CD4-positive, CD25-positive, alpha-beta regulatory T cell (primary cell): ENCODE measurements at regions not wholly inside any gene's neighbourhood (a gene's known extent, or its start where the extent isn't known, plus 50 kb on each side); places are given as distances from the start of the nearest gene placed in this dataset.

Experiments used
- ATAC-seq, 2 donors: fragments of 150-1000 bp; cut with Tn5 transposase; one replicate each; pipeline ENCODE4 v1.10.0; 2021; ENCODE audit warnings: low read depth in 2 of 2, moderate number of reproducible peaks in 2 of 2, moderate library complexity in 1 of 2
- DNase-seq, 3 donors: peaks; one replicate each; pipeline versions ENCODE4 v3.0.0 to v3.0.0-alpha.2; 2012 to 2022; ENCODE audit warnings: mixed read lengths in 1 of 3
- H3K27ac ChIP-seq: one replicate; pipeline ENCODE4 v1.7.0; 2013; ENCODE audit warnings: mild to moderate bottlenecking, low read length; ENCODE audit not compliant: insufficient read depth, poor library complexity, severe bottlenecking
- H3K27me3 ChIP-seq: one replicate; pipeline ENCODE4 v1.7.0; 2013; ENCODE audit warnings: low read length; ENCODE audit not compliant: control insufficient read depth, insufficient read depth
- H3K36me3 ChIP-seq: one replicate; pipeline ENCODE4 v1.7.0; 2013; ENCODE audit warnings: mild to moderate bottlenecking, low read length, moderate library complexity; ENCODE audit not compliant: control insufficient read depth, insufficient read depth
- H3K4me1 ChIP-seq: 2 replicates; pipeline ENCODE4 v1.7.0; 2013; ENCODE audit warnings: mild to moderate bottlenecking, low read length; ENCODE audit not compliant: insufficient read depth, control insufficient read depth, poor library complexity, severe bottlenecking
- H3K4me3 ChIP-seq: one replicate; pipeline ENCODE4 v1.7.0; 2013; ENCODE audit warnings: low read depth, mild to moderate bottlenecking, low read length, moderate library complexity
- H3K9me3 ChIP-seq, 2 experiments: 1 replicate in 1 of 2; 2 replicates in 1 of 2; pipeline ENCODE4 v1.7.0; 2013; ENCODE audit warnings: low read length in 2 of 2, mild to moderate bottlenecking in 1 of 2, moderate library complexity in 1 of 2; ENCODE audit not compliant: control insufficient read depth in 2 of 2
- H3K27ac Mint-ChIP-seq, 3 donors: one replicate each; pipeline ENCODE4 v1.8.0; 2020 to 2022; ENCODE audit warnings: mild to moderate bottlenecking in 3 of 3, mixed read lengths in 3 of 3, moderate library complexity in 2 of 3
- H3K27me3 Mint-ChIP-seq: one replicate; pipeline ENCODE4 v1.8.0; 2022; ENCODE audit warnings: mild to moderate bottlenecking, mixed read lengths
- H3K36me3 Mint-ChIP-seq: one replicate; pipeline ENCODE4 v1.8.0; 2020; ENCODE audit warnings: mixed read lengths
- H3K4me1 Mint-ChIP-seq, 4 donors: one replicate each; pipeline ENCODE4 v1.8.0; 2020 to 2022; ENCODE audit warnings: mixed read lengths in 4 of 4, mild to moderate bottlenecking in 1 of 4
- H3K4me3 Mint-ChIP-seq, 4 donors: one replicate each; pipeline ENCODE4 v1.8.0; 2020 to 2022; ENCODE audit warnings: mild to moderate bottlenecking in 4 of 4, mixed read lengths in 4 of 4, moderate library complexity in 3 of 4
- H3K9me3 Mint-ChIP-seq, 7 donors: one replicate each; pipeline ENCODE4 v1.8.0; 2020 to 2022; ENCODE audit warnings: mixed read lengths in 7 of 7, mild to moderate bottlenecking in 3 of 7, moderate library complexity in 2 of 7

GRCh38 chr4:125135652-125136051 lies 179.1 kb upstream of the FAT4 start:
- Mint-ChIP-seq H3K36me3 (no peaks in the 10 kb centered on the region), H3K4me1 (no peaks in the 10 kb centered on the region), H3K4me3 (no peak overlapping the region), H3K27me3 (no peaks in the 10 kb centered on the region), H3K9me3 (peaks cover 0 to 8% (median 2%) of the 10 kb centered on the region in 7 donors), H3K27ac (no peak overlapping the region)
- H3K9me3 ChIP-seq: no peaks in the 10 kb centered on the region
- ATAC-seq (no peak), DNase-seq (no peak)
- H3K4me1 ChIP-seq: no peaks in the 10 kb centered on the region
- H3K27me3 ChIP-seq: no peaks in the 10 kb centered on the region
- no peak overlapping the region for H3K27ac ChIP-seq
- H3K4me3 ChIP-seq: no peak overlapping the region
- H3K36me3 ChIP-seq: no peaks in the 10 kb centered on the region

- Histone ChIP-seq H3K27ac (no peak overlapping the region), H3K9me3 (no peaks in the 10 kb centered on the region), H3K27me3 (no peaks in the 10 kb centered on the region), H3K4me1 (no peaks in the 10 kb centered on the region), H3K4me3 (no peak overlapping the region), H3K36me3 (no peaks in the 10 kb centered on the region)
- Mint-ChIP-seq H3K9me3 (peaks cover 0 to 8% (median 2%) of the 10 kb centered on the region in 7 donors), H3K4me3 (no peak overlapping the region), H3K36me3 (no peaks in the 10 kb centered on the region), H3K4me1 (no peaks in the 10 kb centered on the region), H3K27me3 (no peaks in the 10 kb centered on the region), H3K27ac (no peak overlapping the region)
- DNase-seq (no peak), ATAC-seq (no peak)
Observed at GRCh38 chr4:125132729-125133128, 182.0 kb upstream of the FAT4 start.

- no peak overlapping the region for H3K4me3 Mint-ChIP-seq
- Histone ChIP-seq H3K4me1 (no peaks in the 10 kb centered on the region), H3K9me3 (no peaks in the 10 kb centered on the region), H3K27ac (no peak overlapping the region), H3K27me3 (no peaks in the 10 kb centered on the region), H3K4me3 (no peak overlapping the region), H3K36me3 (no peaks in the 10 kb centered on the region)
- H3K9me3 Mint-ChIP-seq: peaks cover 0 to 8% (median 2%) of the 10 kb centered on the region in 7 donors
- H3K27ac Mint-ChIP-seq: no peak overlapping the region
- ATAC-seq (no peak), DNase-seq (no peak)
- H3K27me3 Mint-ChIP-seq: no peaks in the 10 kb centered on the region
- no peaks in the 10 kb centered on the region for H3K4me1 Mint-ChIP-seq
- H3K36me3 Mint-ChIP-seq: no peaks in the 10 kb centered on the region
Observed at GRCh38 chr4:125131891-125132680, 182.7 kb upstream of the FAT4 start.

- no peaks in the 10 kb centered on the region for H3K36me3 Mint-ChIP-seq
- no peaks in the 10 kb centered on the region for H3K9me3 ChIP-seq
- no peaks in the 10 kb centered on the region for H3K36me3 ChIP-seq
- H3K27me3 ChIP-seq: no peaks in the 10 kb centered on the region
- H3K27ac Mint-ChIP-seq: no peak overlapping the region
- no peaks in the 10 kb centered on the region for H3K27me3 Mint-ChIP-seq
- H3K4me3 Mint-ChIP-seq: no peak overlapping the region
- H3K9me3 Mint-ChIP-seq: peaks cover 2 to 10% (median 4%) of the 10 kb centered on the region in 7 donors
- no peak overlapping the region for H3K27ac ChIP-seq
- no peak for ATAC-seq
- no peaks in the 10 kb centered on the region for H3K4me1 ChIP-seq
- no peak overlapping the region for H3K4me3 ChIP-seq
- no peaks in the 10 kb centered on the region for H3K4me1 Mint-ChIP-seq
- DNase-seq: no peak
Observed at GRCh38 chr4:125125276-125125675, 189.5 kb upstream of the FAT4 start.

DNA sequence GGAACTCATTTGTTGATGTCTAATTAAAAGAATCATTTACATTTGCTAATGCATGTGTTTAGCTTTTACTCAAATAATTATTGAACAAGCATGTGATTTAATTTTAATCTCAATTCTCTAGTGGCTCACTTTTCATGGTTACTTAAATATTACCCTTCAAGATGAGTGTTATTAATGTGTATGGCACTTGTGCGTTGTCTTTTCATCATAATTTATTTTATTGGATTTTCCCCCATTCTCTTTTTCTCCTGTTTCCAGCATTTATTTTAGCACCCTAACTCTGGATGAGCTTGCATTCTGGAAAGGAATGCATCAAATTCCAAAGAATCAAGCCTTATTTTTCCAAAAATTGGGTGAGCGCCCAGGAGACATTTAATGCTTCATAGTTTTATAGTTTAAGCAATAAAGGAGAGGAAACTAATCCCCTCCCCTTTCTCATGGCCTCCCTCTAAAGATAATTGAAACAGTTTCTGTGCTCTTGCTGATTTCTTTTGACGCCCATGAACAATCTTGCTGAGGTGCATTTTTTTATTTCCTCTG lies 191.1 kb upstream of the FAT4 start:
- Mint-ChIP-seq H3K4me1 (no peaks in the 10 kb centered on the region), H3K27ac (no peak overlapping the region), H3K36me3 (no peaks in the 10 kb centered on the region), H3K27me3 (no peaks in the 10 kb centered on the region), H3K9me3 (peaks cover 2 to 10% (median 4%) of the 10 kb centered on the region in 7 donors), H3K4me3 (no peak overlapping the region)
- no peak overlapping the region for H3K27ac ChIP-seq
- H3K36me3 ChIP-seq: no peaks in the 10 kb centered on the region
- ATAC-seq (no peak), DNase-seq (no peak)
- H3K27me3 ChIP-seq: no peaks in the 10 kb centered on the region
- H3K4me1 ChIP-seq: no peaks in the 10 kb centered on the region
- H3K4me3 ChIP-seq: no peak overlapping the region
- H3K9me3 ChIP-seq: no peaks in the 10 kb centered on the region

- Histone ChIP-seq H3K4me1 (no peaks in the 10 kb centered on the region), H3K27me3 (no peaks in the 10 kb centered on the region), H3K36me3 (no peaks in the 10 kb centered on the region), H3K9me3 (no peaks in the 10 kb centered on the region), H3K27ac (no peak overlapping the region), H3K4me3 (no peak overlapping the region)
- Mint-ChIP-seq H3K4me1 (no peaks in the 10 kb centered on the region), H3K27ac (no peak overlapping the region), H3K9me3 (peaks cover 2 to 10% (median 3%) of the 10 kb centered on the region in 7 donors), H3K4me3 (no peak overlapping the region), H3K27me3 (no peaks in the 10 kb centered on the region), H3K36me3 (no peaks in the 10 kb centered on the region)
- ATAC-seq (no peak), DNase-seq (no peak)
Observed at GRCh38 chr4:125121581-125121980, 193.2 kb upstream of the FAT4 start.

GRCh38 chr4:125116431-125116830 lies 198.3 kb upstream of the FAT4 start:
- no peaks in the 10 kb centered on the region for H3K36me3 Mint-ChIP-seq
- DNase-seq: no peak

GRCh38 chr4:125115941-125116340 lies 198.8 kb upstream of the FAT4 start:
- Histone ChIP-seq H3K9me3 (peaks cover 0 to 4% of the 10 kb centered on the region in 2 experiments), H3K4me3 (no peak overlapping the region), H3K27me3 (no peaks in the 10 kb centered on the region), H3K36me3 (no peaks in the 10 kb centered on the region), H3K27ac (no peak overlapping the region), H3K4me1 (no peaks in the 10 kb centered on the region)
- H3K9me3 Mint-ChIP-seq: peaks cover 0 to 6% (median 0%) of the 10 kb centered on the region in 7 donors
- H3K27me3 Mint-ChIP-seq: no peaks in the 10 kb centered on the region
- H3K4me3 Mint-ChIP-seq: no peak overlapping the region
- no peak for ATAC-seq
- H3K4me1 Mint-ChIP-seq: no peaks in the 10 kb centered on the region
- H3K36me3 Mint-ChIP-seq: no peaks in the 10 kb centered on the region
- no peak for DNase-seq
- H3K27ac Mint-ChIP-seq: no peak overlapping the region

More at GRCh38 chr4:125116431-125116830, 198.3 kb upstream of the FAT4 start:
- H3K9me3 Mint-ChIP-seq: peaks cover 0 to 6% (median 0%) of the 10 kb centered on the region in 7 donors
- no peak overlapping the region for H3K4me3 Mint-ChIP-seq
- no peak overlapping the region for H3K27ac Mint-ChIP-seq
- Histone ChIP-seq H3K27me3 (no peaks in the 10 kb centered on the region), H3K27ac (no peak overlapping the region), H3K4me1 (no peaks in the 10 kb centered on the region), H3K36me3 (no peaks in the 10 kb centered on the region), H3K9me3 (peaks cover 0 to 4% of the 10 kb centered on the region in 2 experiments), H3K4me3 (no peak overlapping the region)
- ATAC-seq: no peak
- no peaks in the 10 kb centered on the region for H3K27me3 Mint-ChIP-seq
- no peaks in the 10 kb centered on the region for H3K4me1 Mint-ChIP-seq
